ENCODE measurements at regions not wholly inside any gene's neighbourhood (a gene's known extent, or its start where the extent isn't known, plus 50 kb on each side); places are given as distances from the start of the nearest gene placed in this dataset.

GRCh38 chr2:62343206-62343605 is 147.3 kb downstream of the B3GNT2 start (continued):
- TF ChIP-seq E2F1 (CRISPR knock-in tag; IDR thresholded peaks at IDR 0.05): no peak
- TF ChIP-seq ZNF263 (CRISPR knock-in tag; IDR thresholded peaks at IDR 0.05; ENCODE audit: low read depth): no peak
- no peak for TF ChIP-seq ZNF416 (CRISPR knock-in tag; IDR thresholded peaks at IDR 0.05)

- no peak for TF ChIP-seq CBFB (CRISPR knock-in tag; IDR thresholded peaks at IDR 0.05; ENCODE audit: low read depth)
- no peak for TF ChIP-seq GABPB1 (CRISPR knock-in tag; IDR thresholded peaks at IDR 0.05)
- no peak for TF ChIP-seq PREB (CRISPR knock-in tag; IDR thresholded peaks at IDR 0.05; ENCODE audit: borderline replicate concordance)
- no peak for TF ChIP-seq ZNF512 (CRISPR knock-in tag; IDR thresholded peaks at IDR 0.05; ENCODE audit: borderline replicate concordance)
- no peak for TF ChIP-seq MAX (CRISPR knock-in tag; IDR thresholded peaks at IDR 0.05)
- no peak for TF ChIP-seq TEAD1 (CRISPR knock-in tag; IDR thresholded peaks at IDR 0.05)
- TF ChIP-seq ZMAT4 (CRISPR knock-in tag; IDR thresholded peaks at IDR 0.05): no peak
- no peak for TF ChIP-seq CREB1 (CRISPR knock-in tag; IDR thresholded peaks at IDR 0.05)
- TF ChIP-seq ESRRA (CRISPR knock-in tag; IDR thresholded peaks at IDR 0.05; ENCODE audit: borderline replicate concordance): no peak
- no peak for TF ChIP-seq ZNF416 (CRISPR knock-in tag; IDR thresholded peaks at IDR 0.05)
- TF ChIP-seq IRF1 (CRISPR knock-in tag; IDR thresholded peaks at IDR 0.05): no peak
- TF ChIP-seq PRDM15 (CRISPR knock-in tag; IDR thresholded peaks at IDR 0.05): no peak
- DNase-seq (ENCODE audit: low spot score): no peak
- Mint-ChIP-seq H3K9me3 (no peaks in the 10 kb centered on the region), H3K27ac (peak overlapping the region; percentile 8), H3K4me3 (no peak overlapping the region), H3K36me3 (no peaks in the 10 kb centered on the region), H3K4me1 (peaks cover 24% of the 10 kb centered on the region), H3K27me3 (ENCODE audit: low read depth) (no peaks in the 10 kb centered on the region)
- ChIA-PET CTCF (no interaction called here), POLR2A (no interaction called here)
- peak; percentile 57 for ATAC-seq
Observed at GRCh38 chr2:62340994-62341484, 145.1 kb downstream of the B3GNT2 start.

GRCh38 chr2:62339837-62340236 is 143.9 kb downstream of the B3GNT2 start:
- Mint-ChIP-seq H3K4me3 (no peak overlapping the region), H3K4me1 (peaks cover 33% of the 10 kb centered on the region), H3K27ac (no peak overlapping the region), H3K36me3 (no peaks in the 10 kb centered on the region), H3K9me3 (no peaks in the 10 kb centered on the region), H3K27me3 (ENCODE audit: low read depth) (no peaks in the 10 kb centered on the region)
- CTCF ChIA-PET: no interaction called here
- ATAC-seq (no peak), DNase-seq (ENCODE audit: low spot score) (no peak)
- POLR2A ChIA-PET: no interaction called here
- TF ChIP-seq PREB (CRISPR knock-in tag; IDR thresholded peaks at IDR 0.05; ENCODE audit: borderline replicate concordance) (no peak), FOXJ3 (CRISPR knock-in tag; IDR thresholded peaks at IDR 0.05; ENCODE audit: borderline replicate concordance) (no peak), ZNF121 (CRISPR knock-in tag; IDR thresholded peaks at IDR 0.05) (no peak), PRDM15 (CRISPR knock-in tag; IDR thresholded peaks at IDR 0.05) (no peak)

Data from WTC11 (cell line).